B cell (primary cell): ENCODE measurements at regions not wholly inside any gene's neighbourhood (a gene's known extent, or its start where the extent isn't known, plus 50 kb on each side); places are given as distances from the start of the nearest gene placed in this dataset.

Experiments used
- ATAC-seq: fragments of 200-7000 bp; cut with Tn5 transposase; one replicate; pipeline ENCODE4 v1.10.0; 2021; ENCODE audit warnings: low read depth, mild to moderate bottlenecking, moderate number of reproducible peaks, moderate library complexity
- CTCF ChIA-PET: fragments of 350-600 bp; sonication (Branson Sonifier 250); formaldehyde crosslinking; loops from one replicate; lab custom pipeline; 2021; ENCODE audit warnings: antibody characterized with exemption, inconsistent platforms; lab: Charles Lee
- POLR2A ChIA-PET: fragments of 350-600 bp; sonication (Branson Sonifier 250); formaldehyde crosslinking; loops from one replicate; lab custom pipeline; 2021; ENCODE audit warnings: antibody characterized with exemption; lab: Charles Lee
- DNase-seq: peaks from one replicate; pipeline ENCODE4 v3.0.0; 2013
- H2AFZ ChIP-seq: 2 replicates; pipeline ENCODE4 v1.6.1; 2012; ENCODE audit warnings: mild to moderate bottlenecking, low read depth, low read length; ENCODE audit not compliant: insufficient read depth, poor library complexity, severe bottlenecking
- H3K27ac ChIP-seq, 2 donors: 1 replicate in 1 of 2; 2 replicates in 1 of 2; pipeline ENCODE4 v1.5.1; 2012 to 2013; ENCODE audit warnings: low read length in 2 of 2, mild to moderate bottlenecking in 2 of 2, moderate library complexity in 1 of 2
- H3K27me3 ChIP-seq, 4 experiments: fragments of 200-600 bp in 1 of 4; sonication (generic) in 1 of 4; replicated peaks in 1 of 4; 1 replicate in 2 of 4; 2 replicates in 2 of 4; pipeline versions ENCODE4 v1.6.1 to v1.7.0; 2013 to 2016; ENCODE audit warnings: low read length in 3 of 4, mild to moderate bottlenecking in 2 of 4, mixed read lengths in 1 of 4, moderate library complexity in 1 of 4; ENCODE audit not compliant: insufficient read depth in 4 of 4, control insufficient read depth in 3 of 4; ENCODE audit errors: control extremely low read depth in 1 of 4
- H3K36me3 ChIP-seq, 2 experiments: replicated peaks in 1 of 2; 1 replicate in 1 of 2; 2 replicates in 1 of 2; pipeline versions ENCODE4 v1.6.1 to v1.7.1; 2013; ENCODE audit warnings: low read length in 1 of 2; ENCODE audit not compliant: insufficient read depth in 2 of 2, control insufficient read depth in 1 of 2; ENCODE audit errors: control extremely low read depth in 1 of 2, extremely low read depth in 1 of 2
- H3K4me1 ChIP-seq, 2 donors: fragments of 200-600 bp in 1 of 2; sonication (generic) in 1 of 2; 1 replicate in 1 of 2; 2 replicates in 1 of 2; pipeline versions ENCODE4 v1.5.1 to v1.6.1; 2013 to 2017; ENCODE audit warnings: low read length in 2 of 2; ENCODE audit not compliant: control insufficient read depth in 2 of 2, insufficient read depth in 2 of 2
- H3K4me2 ChIP-seq: replicated peaks from 2 replicates; pipeline ENCODE3; 2012; ENCODE audit warnings: mild to moderate bottlenecking, low read depth, low read length; ENCODE audit not compliant: poor library complexity, severe bottlenecking
- H3K4me3 ChIP-seq, 5 experiments: fragments of 200-600 bp in 1 of 5; sonication (generic) in 1 of 5; 1 replicate in 3 of 5; 2 replicates in 2 of 5; pipeline versions ENCODE4 v1.5.1 to v1.7.0; 2011 to 2016; ENCODE audit warnings: low read length in 4 of 5, mild to moderate bottlenecking in 4 of 5, low read depth in 2 of 5, control low read depth in 1 of 5, moderate library complexity in 1 of 5; ENCODE audit not compliant: insufficient read depth in 1 of 5; ENCODE audit errors: control extremely low read depth in 1 of 5, extremely low read depth in 1 of 5
- H3K79me2 ChIP-seq: fragments of 200-600 bp; sonication (generic); one replicate; pipeline ENCODE4 v1.6.0; 2016; ENCODE audit warnings: low read length; ENCODE audit not compliant: control insufficient read depth, insufficient read depth
- H3K9ac ChIP-seq: fragments of 200-600 bp; sonication (generic); 2 replicates; pipeline ENCODE4 v1.6.1; 2017; ENCODE audit warnings: mild to moderate bottlenecking, low read length, moderate library complexity
- H3K9me3 ChIP-seq, 3 donors: one replicate each; pipeline versions ENCODE4 v1.6.1 to v1.7.1; 2013; ENCODE audit warnings: low read length in 2 of 3; ENCODE audit not compliant: control insufficient read depth in 2 of 3, insufficient read depth in 1 of 3; ENCODE audit errors: control extremely low read depth in 1 of 3
- H4K20me1 ChIP-seq: 2 replicates; pipeline ENCODE4 v1.6.0; 2012; ENCODE audit warnings: mild to moderate bottlenecking, low read length; ENCODE audit not compliant: insufficient read depth, control insufficient read depth, poor library complexity, severe bottlenecking
- H3K27ac Mint-ChIP-seq: one replicate; pipeline ENCODE4 v1.8.0; 2021; ENCODE audit warnings: mixed read lengths
- H3K27me3 Mint-ChIP-seq: one replicate; pipeline ENCODE4 v1.8.0; 2021; ENCODE audit warnings: mixed read lengths
- H3K4me1 Mint-ChIP-seq: one replicate; pipeline ENCODE4 v1.8.0; 2021; ENCODE audit warnings: mixed read lengths
- H3K4me3 Mint-ChIP-seq: one replicate; pipeline ENCODE4 v1.8.0; 2021; ENCODE audit warnings: mixed read lengths
- H3K9me3 Mint-ChIP-seq: one replicate; pipeline ENCODE4 v1.8.0; 2022; ENCODE audit warnings: mixed read lengths; ENCODE audit not compliant: insufficient read depth
- EZH2 ChIP-seq: IDR thresholded peaks from 2 replicates; pipeline ENCODE4 v1.6.1; 2012; ENCODE audit warnings: borderline replicate concordance, low read depth, mild to moderate bottlenecking, moderate library complexity, low read length; ENCODE audit not compliant: insufficient read depth, poor library complexity, severe bottlenecking
- WGBS: methylation state at CpG from one replicate; pipeline ENCODE4 v1.1.5; 2013; ENCODE audit warnings: missing lambda C conversion rate; ENCODE audit not compliant: insufficient coverage; 5-methylcytosine and 5-hydroxymethylcytosine counted together
- intact Hi-C: fragments of 100-400 bp; cut with micrococcal nuclease; formaldehyde crosslinking; loops from one replicate; pipeline ENCODE4 v1.10.0; 2022
- TF ChIP-seq, protein P1 (sequence below): fragments of 200-600 bp; IDR thresholded peaks from one replicate; pipeline ENCODE4 v1.8.0; 2022; ENCODE audit warnings: antibody characterized with exemption, mild to moderate bottlenecking

DNA sequence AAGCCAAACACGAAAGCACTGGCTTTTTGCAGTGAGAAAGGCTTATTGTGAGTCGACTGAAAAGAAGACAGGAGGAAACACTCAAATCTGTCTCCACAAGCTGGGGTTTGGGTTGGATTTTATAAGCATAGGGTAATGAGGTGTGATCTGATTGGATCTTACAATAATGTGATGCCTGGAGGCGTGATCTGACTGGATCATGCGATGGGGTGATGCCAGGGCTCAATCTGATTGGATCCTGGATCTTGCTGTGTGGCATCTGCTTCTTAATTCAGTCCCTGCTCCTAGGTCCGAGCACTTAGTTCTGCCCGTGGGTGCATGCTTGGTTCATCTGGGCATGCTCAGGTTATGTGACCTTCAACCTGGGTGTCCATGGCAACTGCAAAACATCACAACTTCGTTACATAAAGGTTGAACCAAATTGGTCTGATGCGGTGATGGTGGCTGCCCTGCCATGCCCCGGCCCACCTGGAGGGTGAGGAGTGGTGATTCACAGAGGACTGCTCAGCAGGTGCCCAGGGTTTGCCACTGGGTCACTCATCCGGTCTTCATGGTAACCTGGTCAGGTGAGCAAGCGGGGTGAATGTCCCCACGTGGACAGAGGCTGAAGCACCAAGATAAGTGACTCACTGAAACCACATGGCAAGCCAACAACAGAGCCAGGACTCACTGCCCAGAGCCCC, 111.0 kb downstream of the KCNF1 start:
- Histone ChIP-seq H3K27me3 (peaks cover 0 to 5% (median 2%) of the 10 kb centered on the region in 4 experiments), H3K4me1 (no peaks in the 10 kb centered on the region), H3K79me2 (no peaks in the 10 kb centered on the region), H3K9ac (no peak overlapping the region), H3K9me3 (peaks cover 0 to 6% (median 0%) of the 10 kb centered on the region in 3 donors), H2AFZ (no peak overlapping the region), H3K27ac (no peak overlapping the region), H4K20me1 (no peaks in the 10 kb centered on the region), H3K36me3 (no peaks in the 10 kb centered on the region), H3K4me2 (no peak overlapping the region), H3K4me3 (no peak overlapping the region)
- DNase-seq (no peak), ATAC-seq (no peak)
- POLR2A ChIA-PET: no interaction called here
- Mint-ChIP-seq H3K27ac (no peak overlapping the region), H3K4me1 (no peaks in the 10 kb centered on the region), H3K9me3 (no peaks in the 10 kb centered on the region), H3K27me3 (peaks cover 28% of the 10 kb centered on the region), H3K4me3 (no peak overlapping the region)
- 89% methylated on average over 11 of the region's 12 CpGs for WGBS
- CTCF ChIA-PET: interaction anchor here (1.5 kb wide), 1 partner anchor 9 kb away, joined by 3 read pairs; no protein-coding TSS in a partner anchor
- no peak for TF ChIP-seq EZH2
- TF ChIP-seq, protein P1, sequence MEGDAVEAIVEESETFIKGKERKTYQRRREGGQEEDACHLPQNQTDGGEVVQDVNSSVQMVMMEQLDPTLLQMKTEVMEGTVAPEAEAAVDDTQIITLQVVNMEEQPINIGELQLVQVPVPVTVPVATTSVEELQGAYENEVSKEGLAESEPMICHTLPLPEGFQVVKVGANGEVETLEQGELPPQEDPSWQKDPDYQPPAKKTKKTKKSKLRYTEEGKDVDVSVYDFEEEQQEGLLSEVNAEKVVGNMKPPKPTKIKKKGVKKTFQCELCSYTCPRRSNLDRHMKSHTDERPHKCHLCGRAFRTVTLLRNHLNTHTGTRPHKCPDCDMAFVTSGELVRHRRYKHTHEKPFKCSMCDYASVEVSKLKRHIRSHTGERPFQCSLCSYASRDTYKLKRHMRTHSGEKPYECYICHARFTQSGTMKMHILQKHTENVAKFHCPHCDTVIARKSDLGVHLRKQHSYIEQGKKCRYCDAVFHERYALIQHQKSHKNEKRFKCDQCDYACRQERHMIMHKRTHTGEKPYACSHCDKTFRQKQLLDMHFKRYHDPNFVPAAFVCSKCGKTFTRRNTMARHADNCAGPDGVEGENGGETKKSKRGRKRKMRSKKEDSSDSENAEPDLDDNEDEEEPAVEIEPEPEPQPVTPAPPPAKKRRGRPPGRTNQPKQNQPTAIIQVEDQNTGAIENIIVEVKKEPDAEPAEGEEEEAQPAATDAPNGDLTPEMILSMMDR: no peak
- intact Hi-C loops: no loop called here
